Renal cortical epithelial cell (primary cell): ENCODE measurements at regions not wholly inside any gene's neighbourhood (a gene's known extent, or its start where the extent isn't known, plus 50 kb on each side); places are given as distances from the start of the nearest gene placed in this dataset.
A peak's percentile ranks its signal among the peaks of the same experiment; 100 is the strongest.
"Not testable (repeated sequence)": the region's sequence is repeated elsewhere in the genome, so short reads cannot be mapped to it uniquely, and the experiment has no call there.

ENCODE experiments used
- DNase-seq: peaks from one replicate; pipeline ENCODE4 v3.0.0-alpha.2; 2011; ENCODE audit warnings: low read depth

- peak; percentile 64 for DNase-seq
Observed at GRCh38 chr6:157727629-157728182, 95.3 kb upstream of the SNX9 start.

GRCh38 chr6:157728183-157728881 lies 94.7 kb upstream of the SNX9 start:
- DNase-seq = no peak

- DNase-seq = no peak
Observed at GRCh38 chr6:157731221-157731620, 91.8 kb upstream of the SNX9 start.

GRCh38 chr6:157732007-157732406 lies 91.0 kb upstream of the SNX9 start:
- no peak for DNase-seq

- DNase-seq = no peak
Observed at GRCh38 chr6:157732416-157733161, 90.5 kb upstream of the SNX9 start.

- not testable (repeated sequence) for DNase-seq
Observed at GRCh38 chr6:157736555-157736954, 86.5 kb upstream of the SNX9 start.

GRCh38 chr6:157741321-157741947 lies 81.6 kb upstream of the SNX9 start:
- DNase-seq = no peak

GRCh38 chr6:157741948-157742556 lies 81.0 kb upstream of the SNX9 start:
- no peak for DNase-seq

- no peak for DNase-seq
Observed at GRCh38 chr6:157744102-157744601, 78.9 kb upstream of the SNX9 start.

GRCh38 chr6:157746897-157747296 lies 76.1 kb upstream of the SNX9 start:
- no peak for DNase-seq

GRCh38 chr6:157747370-157747769 lies 75.7 kb upstream of the SNX9 start:
- no peak for DNase-seq

- no peak for DNase-seq
Observed at GRCh38 chr6:157748839-157749571, 74.0 kb upstream of the SNX9 start.

- not testable (repeated sequence) for DNase-seq
Observed at GRCh38 chr6:157750973-157751372, 72.1 kb upstream of the SNX9 start.

- no peak for DNase-seq
Observed at GRCh38 chr6:157751547-157752200, 71.4 kb upstream of the SNX9 start.

- DNase-seq = not testable (repeated sequence)
Observed at GRCh38 chr6:157752879-157753278, 70.2 kb upstream of the SNX9 start.

GRCh38 chr6:157753291-157753690 lies 69.8 kb upstream of the SNX9 start:
- peak; percentile 40 for DNase-seq

- not testable (repeated sequence) for DNase-seq
Observed at GRCh38 chr6:157753801-157754200, 69.2 kb upstream of the SNX9 start.

- DNase-seq = no peak
Observed at GRCh38 chr6:157754351-157754750, 68.7 kb upstream of the SNX9 start.

- peak; percentile 19 for DNase-seq
Observed at GRCh38 chr6:157755032-157755745, 67.9 kb upstream of the SNX9 start.
